HEK293 (cell line): ENCODE measurements at regions not wholly inside any gene's neighbourhood (a gene's known extent, or its start where the extent isn't known, plus 50 kb on each side); places are given as distances from the start of the nearest gene placed in this dataset.

Source experiments
- OSR2 ChIP-seq: fragments of 450-650 bp; formaldehyde crosslinking; IDR thresholded peaks from 2 replicates; pipeline ENCODE4 v1.5.1; 2016; ENCODE audit warnings: missing biosample characterization, missing genetic modification characterization
- RBAK ChIP-seq: fragments of 450-650 bp; formaldehyde crosslinking; IDR thresholded peaks from 2 replicates; pipeline ENCODE4 v1.5.1; 2016; ENCODE audit warnings: missing biosample characterization, missing genetic modification characterization
- SP7 ChIP-seq: fragments of 450-650 bp; formaldehyde crosslinking; IDR thresholded peaks from 2 replicates; pipeline ENCODE4 v1.5.1; 2016; ENCODE audit warnings: missing biosample characterization, missing genetic modification characterization
- TRIM28 ChIP-seq: IDR thresholded peaks from 2 replicates; pipeline ENCODE4 v1.6.1; 2011; ENCODE audit warnings: low read length, control low read depth, borderline replicate concordance
- ZFP41 ChIP-seq: fragments of 450-650 bp; formaldehyde crosslinking; IDR thresholded peaks from 2 replicates; pipeline ENCODE4 v1.5.1; 2016; ENCODE audit warnings: missing biosample characterization, missing genetic modification characterization, borderline replicate concordance
- ZNF132 ChIP-seq: fragments of 450-650 bp; formaldehyde crosslinking; IDR thresholded peaks from 2 replicates; pipeline ENCODE4 v1.5.1; 2017; ENCODE audit warnings: missing biosample characterization, missing genetic modification characterization, borderline replicate concordance
- ZNF155 ChIP-seq: fragments of 450-650 bp; formaldehyde crosslinking; IDR thresholded peaks from 2 replicates; pipeline ENCODE4 v1.5.1; 2016; ENCODE audit warnings: missing biosample characterization, missing genetic modification characterization
- ZNF174 ChIP-seq: fragments of 450-650 bp; formaldehyde crosslinking; IDR thresholded peaks from 2 replicates; pipeline ENCODE4 v1.5.0; 2017; ENCODE audit warnings: missing biosample characterization, mild to moderate bottlenecking, missing genetic modification characterization
- ZNF175 ChIP-seq: fragments of 450-650 bp; formaldehyde crosslinking; IDR thresholded peaks from 2 replicates; pipeline ENCODE4 v1.5.1; 2016; ENCODE audit warnings: missing biosample characterization, missing genetic modification characterization
- ZNF24 ChIP-seq: fragments of 450-650 bp; formaldehyde crosslinking; IDR thresholded peaks from 2 replicates; pipeline ENCODE4 v1.5.1; 2016; ENCODE audit warnings: missing biosample characterization, missing genetic modification characterization
- ZNF416 ChIP-seq: fragments of 450-650 bp; formaldehyde crosslinking; IDR thresholded peaks from 2 replicates; pipeline ENCODE4 v1.5.1; 2016; ENCODE audit warnings: missing biosample characterization, missing genetic modification characterization
- ZNF501 ChIP-seq: fragments of 450-650 bp; formaldehyde crosslinking; IDR thresholded peaks from 2 replicates; pipeline ENCODE4 v1.5.1; 2016; ENCODE audit warnings: missing biosample characterization, missing genetic modification characterization
- ZNF514 ChIP-seq: fragments of 450-650 bp; formaldehyde crosslinking; IDR thresholded peaks from 2 replicates; pipeline ENCODE4 v1.5.1; 2016; ENCODE audit warnings: missing biosample characterization, missing genetic modification characterization
- ZNF560 ChIP-seq: fragments of 450-650 bp; formaldehyde crosslinking; IDR thresholded peaks from 2 replicates; pipeline ENCODE4 v1.5.1; 2017; ENCODE audit warnings: missing biosample characterization, missing genetic modification characterization, borderline replicate concordance
- ZNF626 ChIP-seq: fragments of 450-650 bp; sonication (Bioruptor Pico); formaldehyde crosslinking; IDR thresholded peaks from 2 replicates; pipeline ENCODE4 v1.5.1; 2018; ENCODE audit warnings: missing biosample characterization, missing genetic modification characterization, inconsistent platforms
- ZNF664 ChIP-seq: fragments of 450-650 bp; formaldehyde crosslinking; IDR thresholded peaks from 2 replicates; pipeline ENCODE4 v1.5.1; 2016; ENCODE audit warnings: missing biosample characterization, missing genetic modification characterization
- ZNF747 ChIP-seq: fragments of 450-650 bp; formaldehyde crosslinking; IDR thresholded peaks from 2 replicates; pipeline ENCODE4 v1.5.1; 2016; ENCODE audit warnings: missing biosample characterization, missing genetic modification characterization
- ZSCAN16 ChIP-seq: fragments of 450-650 bp; formaldehyde crosslinking; IDR thresholded peaks from 2 replicates; pipeline ENCODE4 v1.5.1; 2016; ENCODE audit warnings: missing biosample characterization, missing genetic modification characterization
- ZSCAN23 ChIP-seq: fragments of 450-650 bp; formaldehyde crosslinking; IDR thresholded peaks from 2 replicates; pipeline ENCODE4 v1.5.1; 2016; ENCODE audit warnings: missing biosample characterization, missing genetic modification characterization
- TF ChIP-seq, protein P1 (sequence below): fragments of 450-650 bp; formaldehyde crosslinking; IDR thresholded peaks from 2 replicates; pipeline ENCODE4 v1.5.1; 2017; ENCODE audit warnings: missing biosample characterization, missing genetic modification characterization
- TF ChIP-seq, protein P2 (sequence below): fragments of 450-650 bp; formaldehyde crosslinking; IDR thresholded peaks from 2 replicates; pipeline ENCODE4 v1.5.1; 2016; ENCODE audit warnings: missing biosample characterization, missing genetic modification characterization, borderline replicate concordance
- TF ChIP-seq, protein P3 (sequence below): fragments of 450-650 bp; formaldehyde crosslinking; IDR thresholded peaks from 2 replicates; pipeline ENCODE4 v1.5.1; 2017; ENCODE audit warnings: missing biosample characterization, missing genetic modification characterization
- TF ChIP-seq, protein P4 (sequence below): fragments of 450-650 bp; formaldehyde crosslinking; IDR thresholded peaks from 2 replicates; pipeline ENCODE4 v1.5.1; 2016; ENCODE audit warnings: missing biosample characterization, missing genetic modification characterization
- TF ChIP-seq, protein P5 (sequence below): fragments of 450-650 bp; formaldehyde crosslinking; IDR thresholded peaks from 2 replicates; pipeline ENCODE4 v1.5.1; 2016; ENCODE audit warnings: missing biosample characterization, missing genetic modification characterization
- TF ChIP-seq, protein P6 (sequence below): fragments of 450-650 bp; formaldehyde crosslinking; IDR thresholded peaks from 2 replicates; pipeline ENCODE4 v1.5.1; 2016; ENCODE audit warnings: missing biosample characterization, missing genetic modification characterization

DNA sequence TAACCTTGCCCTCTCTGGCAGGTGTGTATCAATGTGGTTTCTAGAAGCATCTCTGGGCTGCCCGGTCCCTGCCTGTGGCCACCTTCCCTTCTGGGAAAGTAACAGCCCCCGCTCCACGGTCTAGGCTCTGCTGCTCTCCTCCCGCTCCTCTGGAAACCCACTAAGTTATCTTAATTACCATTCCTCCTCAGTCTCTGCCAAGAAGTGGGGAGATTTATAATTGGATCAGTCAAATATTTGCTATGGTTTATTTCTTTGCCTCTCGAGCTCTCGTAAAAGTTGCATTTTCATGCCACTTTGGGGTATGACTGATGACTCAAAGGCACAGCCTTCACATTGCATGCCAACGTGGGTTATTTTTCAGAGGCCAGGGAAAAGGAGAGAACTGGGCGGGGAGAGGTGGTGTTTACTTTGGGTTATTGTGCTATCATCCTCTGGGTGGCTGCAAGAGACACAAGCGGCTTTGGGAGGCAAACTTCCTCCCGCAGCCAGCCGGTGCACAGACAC is 205.3 kb upstream of the WWC1 start (continued):
- TF ChIP-seq, protein P1, sequence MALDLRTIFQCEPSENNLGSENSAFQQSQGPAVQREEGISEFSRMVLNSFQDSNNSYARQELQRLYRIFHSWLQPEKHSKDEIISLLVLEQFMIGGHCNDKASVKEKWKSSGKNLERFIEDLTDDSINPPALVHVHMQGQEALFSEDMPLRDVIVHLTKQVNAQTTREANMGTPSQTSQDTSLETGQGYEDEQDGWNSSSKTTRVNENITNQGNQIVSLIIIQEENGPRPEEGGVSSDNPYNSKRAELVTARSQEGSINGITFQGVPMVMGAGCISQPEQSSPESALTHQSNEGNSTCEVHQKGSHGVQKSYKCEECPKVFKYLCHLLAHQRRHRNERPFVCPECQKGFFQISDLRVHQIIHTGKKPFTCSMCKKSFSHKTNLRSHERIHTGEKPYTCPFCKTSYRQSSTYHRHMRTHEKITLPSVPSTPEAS (tag by site-specific recombination): peak; percentile 59; the same call in 1 of the 2 replicates
- TF ChIP-seq, protein P2, sequence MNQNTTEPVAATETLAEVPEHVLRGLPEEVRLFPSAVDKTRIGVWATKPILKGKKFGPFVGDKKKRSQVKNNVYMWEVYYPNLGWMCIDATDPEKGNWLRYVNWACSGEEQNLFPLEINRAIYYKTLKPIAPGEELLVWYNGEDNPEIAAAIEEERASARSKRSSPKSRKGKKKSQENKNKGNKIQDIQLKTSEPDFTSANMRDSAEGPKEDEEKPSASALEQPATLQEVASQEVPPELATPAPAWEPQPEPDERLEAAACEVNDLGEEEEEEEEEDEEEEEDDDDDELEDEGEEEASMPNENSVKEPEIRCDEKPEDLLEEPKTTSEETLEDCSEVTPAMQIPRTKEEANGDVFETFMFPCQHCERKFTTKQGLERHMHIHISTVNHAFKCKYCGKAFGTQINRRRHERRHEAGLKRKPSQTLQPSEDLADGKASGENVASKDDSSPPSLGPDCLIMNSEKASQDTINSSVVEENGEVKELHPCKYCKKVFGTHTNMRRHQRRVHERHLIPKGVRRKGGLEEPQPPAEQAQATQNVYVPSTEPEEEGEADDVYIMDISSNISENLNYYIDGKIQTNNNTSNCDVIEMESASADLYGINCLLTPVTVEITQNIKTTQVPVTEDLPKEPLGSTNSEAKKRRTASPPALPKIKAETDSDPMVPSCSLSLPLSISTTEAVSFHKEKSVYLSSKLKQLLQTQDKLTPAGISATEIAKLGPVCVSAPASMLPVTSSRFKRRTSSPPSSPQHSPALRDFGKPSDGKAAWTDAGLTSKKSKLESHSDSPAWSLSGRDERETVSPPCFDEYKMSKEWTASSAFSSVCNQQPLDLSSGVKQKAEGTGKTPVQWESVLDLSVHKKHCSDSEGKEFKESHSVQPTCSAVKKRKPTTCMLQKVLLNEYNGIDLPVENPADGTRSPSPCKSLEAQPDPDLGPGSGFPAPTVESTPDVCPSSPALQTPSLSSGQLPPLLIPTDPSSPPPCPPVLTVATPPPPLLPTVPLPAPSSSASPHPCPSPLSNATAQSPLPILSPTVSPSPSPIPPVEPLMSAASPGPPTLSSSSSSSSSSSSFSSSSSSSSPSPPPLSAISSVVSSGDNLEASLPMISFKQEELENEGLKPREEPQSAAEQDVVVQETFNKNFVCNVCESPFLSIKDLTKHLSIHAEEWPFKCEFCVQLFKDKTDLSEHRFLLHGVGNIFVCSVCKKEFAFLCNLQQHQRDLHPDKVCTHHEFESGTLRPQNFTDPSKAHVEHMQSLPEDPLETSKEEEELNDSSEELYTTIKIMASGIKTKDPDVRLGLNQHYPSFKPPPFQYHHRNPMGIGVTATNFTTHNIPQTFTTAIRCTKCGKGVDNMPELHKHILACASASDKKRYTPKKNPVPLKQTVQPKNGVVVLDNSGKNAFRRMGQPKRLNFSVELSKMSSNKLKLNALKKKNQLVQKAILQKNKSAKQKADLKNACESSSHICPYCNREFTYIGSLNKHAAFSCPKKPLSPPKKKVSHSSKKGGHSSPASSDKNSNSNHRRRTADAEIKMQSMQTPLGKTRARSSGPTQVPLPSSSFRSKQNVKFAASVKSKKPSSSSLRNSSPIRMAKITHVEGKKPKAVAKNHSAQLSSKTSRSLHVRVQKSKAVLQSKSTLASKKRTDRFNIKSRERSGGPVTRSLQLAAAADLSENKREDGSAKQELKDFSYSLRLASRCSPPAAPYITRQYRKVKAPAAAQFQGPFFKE: no peak
- TF ChIP-seq ZNF174 (tag by site-specific recombination) (no peak), ZNF747 (no peak), ZNF155 (tag by site-specific recombination) (no peak), RBAK (tag by site-specific recombination) (no peak), OSR2 (tag by site-specific recombination) (peak; percentile 86), ZNF132 (tag by site-specific recombination) (no peak), ZNF416 (tag by site-specific recombination) (no peak), ZNF514 (no peak), ZFP41 (no peak), ZNF626 (tag by site-specific recombination) (no peak), ZSCAN16 (tag by site-specific recombination) (0 out of 2 replicates have a peak, but pooled peaks have one; percentile 17), SP7 (tag by site-specific recombination) (peak; percentile 98), ZNF560 (no peak), ZSCAN23 (tag by site-specific recombination) (no peak), ZNF664 (tag by site-specific recombination) (no peak), TRIM28 (no peak), ZNF501 (tag by site-specific recombination) (no peak), ZNF24 (tag by site-specific recombination) (peak; percentile 91), ZNF175 (tag by site-specific recombination) (no peak)
- TF ChIP-seq, protein P3, sequence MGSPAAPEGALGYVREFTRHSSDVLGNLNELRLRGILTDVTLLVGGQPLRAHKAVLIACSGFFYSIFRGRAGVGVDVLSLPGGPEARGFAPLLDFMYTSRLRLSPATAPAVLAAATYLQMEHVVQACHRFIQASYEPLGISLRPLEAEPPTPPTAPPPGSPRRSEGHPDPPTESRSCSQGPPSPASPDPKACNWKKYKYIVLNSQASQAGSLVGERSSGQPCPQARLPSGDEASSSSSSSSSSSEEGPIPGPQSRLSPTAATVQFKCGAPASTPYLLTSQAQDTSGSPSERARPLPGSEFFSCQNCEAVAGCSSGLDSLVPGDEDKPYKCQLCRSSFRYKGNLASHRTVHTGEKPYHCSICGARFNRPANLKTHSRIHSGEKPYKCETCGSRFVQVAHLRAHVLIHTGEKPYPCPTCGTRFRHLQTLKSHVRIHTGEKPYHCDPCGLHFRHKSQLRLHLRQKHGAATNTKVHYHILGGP (tag by site-specific recombination): no peak
- TF ChIP-seq, protein P4, sequence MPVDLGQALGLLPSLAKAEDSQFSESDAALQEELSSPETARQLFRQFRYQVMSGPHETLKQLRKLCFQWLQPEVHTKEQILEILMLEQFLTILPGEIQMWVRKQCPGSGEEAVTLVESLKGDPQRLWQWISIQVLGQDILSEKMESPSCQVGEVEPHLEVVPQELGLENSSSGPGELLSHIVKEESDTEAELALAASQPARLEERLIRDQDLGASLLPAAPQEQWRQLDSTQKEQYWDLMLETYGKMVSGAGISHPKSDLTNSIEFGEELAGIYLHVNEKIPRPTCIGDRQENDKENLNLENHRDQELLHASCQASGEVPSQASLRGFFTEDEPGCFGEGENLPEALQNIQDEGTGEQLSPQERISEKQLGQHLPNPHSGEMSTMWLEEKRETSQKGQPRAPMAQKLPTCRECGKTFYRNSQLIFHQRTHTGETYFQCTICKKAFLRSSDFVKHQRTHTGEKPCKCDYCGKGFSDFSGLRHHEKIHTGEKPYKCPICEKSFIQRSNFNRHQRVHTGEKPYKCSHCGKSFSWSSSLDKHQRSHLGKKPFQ (tag by site-specific recombination): peak; percentile 73
- TF ChIP-seq, protein P5, sequence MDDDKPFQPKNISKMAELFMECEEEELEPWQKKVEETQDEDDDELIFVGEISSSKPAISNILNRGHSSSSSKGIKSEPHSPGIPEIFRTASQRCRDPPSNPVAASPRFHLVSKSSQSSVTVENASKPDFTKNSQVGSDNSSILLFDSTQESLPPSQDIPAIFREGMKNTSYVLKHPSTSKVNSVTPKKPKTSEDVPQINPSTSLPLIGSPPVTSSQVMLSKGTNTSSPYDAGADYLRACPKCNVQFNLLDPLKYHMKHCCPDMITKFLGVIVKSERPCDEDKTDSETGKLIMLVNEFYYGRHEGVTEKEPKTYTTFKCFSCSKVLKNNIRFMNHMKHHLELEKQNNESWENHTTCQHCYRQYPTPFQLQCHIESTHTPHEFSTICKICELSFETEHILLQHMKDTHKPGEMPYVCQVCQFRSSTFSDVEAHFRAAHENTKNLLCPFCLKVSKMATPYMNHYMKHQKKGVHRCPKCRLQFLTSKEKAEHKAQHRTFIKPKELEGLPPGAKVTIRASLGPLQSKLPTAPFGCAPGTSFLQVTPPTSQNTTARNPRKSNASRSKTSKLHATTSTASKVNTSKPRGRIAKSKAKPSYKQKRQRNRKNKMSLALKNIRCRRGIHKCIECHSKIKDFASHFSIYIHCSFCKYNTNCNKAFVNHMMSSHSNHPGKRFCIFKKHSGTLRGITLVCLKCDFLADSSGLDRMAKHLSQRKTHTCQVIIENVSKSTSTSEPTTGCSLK (tag by site-specific recombination): no peak
- TF ChIP-seq, protein P6, sequence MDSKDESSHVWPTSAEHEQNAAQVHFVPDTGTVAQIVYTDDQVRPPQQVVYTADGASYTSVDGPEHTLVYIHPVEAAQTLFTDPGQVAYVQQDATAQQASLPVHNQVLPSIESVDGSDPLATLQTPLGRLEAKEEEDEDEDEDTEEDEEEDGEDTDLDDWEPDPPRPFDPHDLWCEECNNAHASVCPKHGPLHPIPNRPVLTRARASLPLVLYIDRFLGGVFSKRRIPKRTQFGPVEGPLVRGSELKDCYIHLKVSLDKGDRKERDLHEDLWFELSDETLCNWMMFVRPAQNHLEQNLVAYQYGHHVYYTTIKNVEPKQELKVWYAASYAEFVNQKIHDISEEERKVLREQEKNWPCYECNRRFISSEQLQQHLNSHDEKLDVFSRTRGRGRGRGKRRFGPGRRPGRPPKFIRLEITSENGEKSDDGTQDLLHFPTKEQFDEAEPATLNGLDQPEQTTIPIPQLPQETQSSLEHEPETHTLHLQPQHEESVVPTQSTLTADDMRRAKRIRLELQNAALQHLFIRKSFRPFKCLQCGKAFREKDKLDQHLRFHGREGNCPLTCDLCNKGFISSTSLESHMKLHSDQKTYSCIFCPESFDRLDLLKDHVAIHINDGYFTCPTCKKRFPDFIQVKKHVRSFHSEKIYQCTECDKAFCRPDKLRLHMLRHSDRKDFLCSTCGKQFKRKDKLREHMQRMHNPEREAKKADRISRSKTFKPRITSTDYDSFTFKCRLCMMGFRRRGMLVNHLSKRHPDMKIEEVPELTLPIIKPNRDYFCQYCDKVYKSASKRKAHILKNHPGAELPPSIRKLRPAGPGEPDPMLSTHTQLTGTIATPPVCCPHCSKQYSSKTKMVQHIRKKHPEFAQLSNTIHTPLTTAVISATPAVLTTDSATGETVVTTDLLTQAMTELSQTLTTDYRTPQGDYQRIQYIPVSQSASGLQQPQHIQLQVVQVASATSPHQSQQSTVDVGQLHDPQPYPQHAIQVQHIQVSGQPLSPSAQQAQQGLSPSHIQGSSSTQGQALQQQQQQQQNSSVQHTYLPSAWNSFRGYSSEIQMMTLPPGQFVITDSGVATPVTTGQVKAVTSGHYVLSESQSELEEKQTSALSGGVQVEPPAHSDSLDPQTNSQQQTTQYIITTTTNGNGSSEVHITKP (tag by site-specific recombination): peak; percentile 87
